GM12878 (cell line): ENCODE measurements at regions not wholly inside any gene's neighbourhood (a gene's known extent, or its start where the extent isn't known, plus 50 kb on each side); places are given as distances from the start of the nearest gene placed in this dataset.

ENCODE experiments used
- ATAC-seq: fragments of 200-7000 bp; cut with Tn5 transposase; 3 replicates; pipeline ENCODE4 v1.9.1; 2020; ENCODE audit warnings: mild to moderate bottlenecking, moderate library complexity
- BruUV-seq: library from RNA; stranded (reverse); fragments of 400-500 nt; replicated peaks from 2 replicates; lab custom pipeline; 2021; lab: Mats Ljungman, UMichigan
- CTCF ChIA-PET: fragments of 300-600 bp; sonication (Branson Sonifier 250); formaldehyde crosslinking; extraction: SDS; loops from one replicate; lab custom pipeline; 2021; ENCODE audit warnings: inconsistent platforms; lab: Yijun Ruan, JAX
- POLR2A ChIA-PET: fragments of 350-600 bp; formaldehyde crosslinking; extraction: SDS; loops from one replicate; lab custom pipeline; 2021; ENCODE audit warnings: inconsistent platforms; lab: Charles Lee
- RAD21 ChIA-PET: fragments of 300-600 bp; sonication (Branson Sonifier 250); formaldehyde crosslinking; loops from one replicate; lab custom pipeline; 2023; ENCODE audit warnings: antibody characterized with exemption; ENCODE audit not compliant: unreplicated experiment; lab: Charles Lee
- SMC1A ChIA-PET: fragments of 300-600 bp; sonication (Branson Sonifier 250); formaldehyde crosslinking; loops from one replicate; lab custom pipeline; 2023; ENCODE audit not compliant: unreplicated experiment, uncharacterized antibody; lab: Charles Lee
- DNase-seq: peaks from one replicate; pipeline ENCODE4 v3.0.0-alpha.2; 2011; ENCODE audit warnings: low read depth, low spot score
- FAIRE-seq: peaks from 3 replicates; lab custom pipeline; 2011; peaks lifted over from hg19 to GRCh38; lab: Jason Lieb, UNC
- H2AFZ ChIP-seq: 2 replicates; pipeline ENCODE4 v1.6.0; 2011; ENCODE audit warnings: low read depth, low read length, control low read depth; ENCODE audit not compliant: control insufficient read depth
- H3K27ac ChIP-seq: 2 replicates; pipeline ENCODE4 v1.5.1; 2011; ENCODE audit warnings: control low read depth; ENCODE audit not compliant: control insufficient read depth, insufficient read depth
- H3K27me3 ChIP-seq, 2 experiments: replicated peaks in 1 of 2; 2 replicates each; pipeline versions ENCODE4 v1.6.0 to v1.6.1; 2011; ENCODE audit warnings: low read length in 1 of 2; ENCODE audit not compliant: control insufficient read depth in 2 of 2, insufficient read depth in 2 of 2
- H3K36me3 ChIP-seq, 2 experiments: 2 replicates each; pipeline ENCODE4 v1.5.1; 2011; ENCODE audit warnings: low read length in 1 of 2; ENCODE audit not compliant: control insufficient read depth in 2 of 2, insufficient read depth in 2 of 2
- H3K4me1 ChIP-seq: 2 replicates; pipeline ENCODE4 v1.6.1; 2011; ENCODE audit warnings: mild to moderate bottlenecking, low read length, moderate library complexity, mixed read lengths; ENCODE audit not compliant: control insufficient read depth, insufficient read depth
- H3K4me2 ChIP-seq: 2 replicates; pipeline ENCODE4 v1.6.0; 2011; ENCODE audit warnings: control low read depth; ENCODE audit not compliant: control insufficient read depth, insufficient read depth
- H3K4me3 ChIP-seq: fragments of 200-600 bp; sonication (generic); 2 replicates; pipeline ENCODE4 v1.5.1; 2016
- H3K79me2 ChIP-seq: 2 replicates; pipeline ENCODE4 v1.6.0; 2011; ENCODE audit warnings: low read length; ENCODE audit not compliant: control insufficient read depth, insufficient read depth
- H3K9ac ChIP-seq: 2 replicates; pipeline ENCODE4 v1.8.0; 2011; ENCODE audit warnings: low read length, control low read depth, mixed read lengths; ENCODE audit not compliant: control insufficient read depth, insufficient read depth
- H3K9me3 ChIP-seq: replicated peaks from 3 replicates; pipeline ENCODE4 v1.5.1; 2011; ENCODE audit warnings: mild to moderate bottlenecking, low read length; ENCODE audit not compliant: control insufficient read depth, insufficient read depth
- H4K20me1 ChIP-seq: 2 replicates; pipeline ENCODE4 v1.6.0; 2011; ENCODE audit not compliant: control insufficient read depth, insufficient read depth
- BCLAF1 ChIP-seq: fragments of 450-650 bp; IDR thresholded peaks from 2 replicates; pipeline ENCODE4 v1.6.1; 2017; ENCODE audit warnings: antibody characterized with exemption, mild to moderate bottlenecking, moderate library complexity
- CBX3 ChIP-seq: fragments of 200-600 bp; sonication (generic); IDR thresholded peaks from 2 replicates; pipeline ENCODE4 v1.6.1; 2016; ENCODE audit warnings: low read depth, borderline replicate concordance
- CHD4 ChIP-seq: fragments of 200-600 bp; sonication (generic); IDR thresholded peaks from 2 replicates; pipeline ENCODE4 v1.6.1; 2016; ENCODE audit warnings: mild to moderate bottlenecking
- EGR1 ChIP-seq, 2 experiments: IDR thresholded peaks; 1 replicate in 1 of 2; 2 replicates in 1 of 2; pipeline ENCODE4 v1.6.1; 2011 to 2012; ENCODE audit warnings: low read depth in 2 of 2, low read length in 2 of 2, borderline replicate concordance in 1 of 2, mild to moderate bottlenecking in 1 of 2, moderate library complexity in 1 of 2
- JUNB ChIP-seq: IDR thresholded peaks from 2 replicates; pipeline ENCODE4 v1.6.1; 2016; ENCODE audit warnings: antibody characterized with exemption, mild to moderate bottlenecking
- MEF2A ChIP-seq: IDR thresholded peaks from 2 replicates; pipeline ENCODE4 v1.6.1; 2011; ENCODE audit warnings: low read depth, mild to moderate bottlenecking, low read length, moderate library complexity; ENCODE audit not compliant: insufficient read depth
- MEF2B ChIP-seq: fragments of 450-650 bp; IDR thresholded peaks from 2 replicates; pipeline ENCODE4 v1.6.1; 2018; ENCODE audit warnings: mild to moderate bottlenecking, moderate library complexity; ENCODE audit not compliant: partially characterized antibody, poor library complexity, severe bottlenecking
- NFYB ChIP-seq: IDR thresholded peaks from 2 replicates; pipeline ENCODE4 v1.6.1; 2011; ENCODE audit warnings: low read depth, mild to moderate bottlenecking, low read length, improper control_type of control experiment, moderate library complexity; ENCODE audit not compliant: insufficient read depth
- NRF1 ChIP-seq: conservative IDR thresholded peaks from 2 replicates; pipeline ENCODE4 v1.6.1; 2011; ENCODE audit warnings: mild to moderate bottlenecking, low read depth, low read length, improper control_type of control experiment
- SMAD1 ChIP-seq: fragments of 450-650 bp; IDR thresholded peaks from 2 replicates; pipeline ENCODE4 v1.6.1; 2018; ENCODE audit warnings: mild to moderate bottlenecking, low read depth; ENCODE audit not compliant: partially characterized antibody
- TARDBP ChIP-seq: IDR thresholded peaks from 2 replicates; pipeline ENCODE4 v1.6.1; 2016; ENCODE audit warnings: borderline replicate concordance
- ZNF217 ChIP-seq: fragments of 450-650 bp; IDR thresholded peaks from 2 replicates; pipeline ENCODE4 v1.6.1; 2017; ENCODE audit warnings: antibody characterized with exemption, mild to moderate bottlenecking
- WGBS: methylation state at CpG from one replicate; pipeline ENCODE4 v1.1.6; 2016; ENCODE audit warnings: low lambda C conversion rate; ENCODE audit not compliant: insufficient replicate concordance, insufficient coverage; ENCODE audit errors: missing lambda C conversion rate; 5-methylcytosine and 5-hydroxymethylcytosine counted together
- in situ Hi-C: fragments of 300-500 bp; cut with MboI; formaldehyde crosslinking; loops from 9 replicates; pipeline ENCODE4 v1.14.3; 2018; ENCODE audit warnings: mixed read lengths
- intact Hi-C: fragments of 100-400 bp; cut with micrococcal nuclease; formaldehyde crosslinking; loops from one replicate; pipeline ENCODE4 v1.14.2; 2022; ENCODE audit not compliant: unreplicated experiment
- TF ChIP-seq, protein P1 (sequence below): IDR thresholded peaks from 2 replicates; pipeline ENCODE4 v1.6.1; 2011; ENCODE audit warnings: mild to moderate bottlenecking, low read depth, low read length, moderate library complexity; ENCODE audit not compliant: insufficient replicate concordance

DNA sequence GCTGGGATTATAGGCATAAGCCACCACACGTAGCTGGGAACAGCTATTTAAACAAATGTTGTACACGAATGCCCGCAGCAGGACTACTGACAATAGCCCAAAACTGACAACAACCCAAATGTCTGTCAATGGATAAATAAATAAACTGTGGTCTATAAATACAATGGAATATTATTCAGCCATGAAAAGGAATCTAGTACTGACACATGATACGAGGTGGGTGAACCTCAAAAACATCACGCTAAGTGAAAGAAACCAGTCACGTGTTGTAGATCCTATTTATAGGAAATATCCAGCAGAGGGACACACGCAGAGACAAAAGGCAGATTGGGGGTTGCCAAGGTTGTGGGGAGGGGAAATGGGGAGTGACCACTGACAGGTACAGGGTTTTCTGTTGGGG, 390.0 kb upstream of the TNRC6C start (continued):
- TF ChIP-seq, protein P1, sequence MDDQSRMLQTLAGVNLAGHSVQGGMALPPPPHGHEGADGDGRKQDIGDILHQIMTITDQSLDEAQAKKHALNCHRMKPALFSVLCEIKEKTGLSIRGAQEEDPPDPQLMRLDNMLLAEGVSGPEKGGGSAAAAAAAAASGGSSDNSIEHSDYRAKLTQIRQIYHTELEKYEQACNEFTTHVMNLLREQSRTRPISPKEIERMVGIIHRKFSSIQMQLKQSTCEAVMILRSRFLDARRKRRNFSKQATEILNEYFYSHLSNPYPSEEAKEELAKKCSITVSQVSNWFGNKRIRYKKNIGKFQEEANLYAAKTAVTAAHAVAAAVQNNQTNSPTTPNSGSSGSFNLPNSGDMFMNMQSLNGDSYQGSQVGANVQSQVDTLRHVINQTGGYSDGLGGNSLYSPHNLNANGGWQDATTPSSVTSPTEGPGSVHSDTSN, result no peak
- TF ChIP-seq TARDBP (no peak), NFYB (no peak)

DNA sequence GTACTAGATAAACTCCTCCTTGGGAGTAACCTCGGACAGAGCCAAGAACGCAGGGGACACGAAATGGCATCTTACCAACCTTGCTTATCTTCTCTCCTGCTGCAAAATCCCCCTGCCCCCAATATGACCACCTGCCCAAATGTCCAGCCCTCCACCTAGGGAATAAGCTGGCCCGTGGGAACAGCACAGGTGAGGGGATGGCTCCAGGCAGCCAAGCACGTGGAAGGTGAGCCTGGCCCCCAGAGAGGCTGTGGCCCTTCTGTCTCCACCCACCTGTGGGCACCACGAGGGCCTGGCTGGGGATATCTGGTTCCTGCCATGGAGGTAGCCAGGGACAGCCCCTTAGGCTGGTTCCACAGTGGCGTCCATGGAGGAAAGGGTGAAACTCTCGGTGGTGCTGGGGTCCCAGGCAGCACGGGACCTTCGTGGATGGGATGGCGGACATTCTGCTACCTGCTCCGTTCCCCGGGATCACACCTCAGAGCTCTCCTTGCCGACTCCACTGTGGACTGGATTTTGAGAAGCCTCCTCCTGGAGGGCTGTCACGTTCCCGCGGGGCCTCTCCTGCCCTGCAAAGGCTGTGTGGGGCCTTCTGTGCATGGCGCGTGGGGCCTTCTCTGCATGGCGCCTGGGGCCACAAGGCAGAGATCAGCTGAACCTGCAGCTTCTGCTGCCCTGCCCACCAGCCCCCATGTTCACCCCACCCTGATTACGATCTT, 388.5 kb upstream of the TNRC6C start:
- Histone ChIP-seq H3K79me2 (no peaks in the 10 kb centered on the region), H3K27ac (no peak overlapping the region), H4K20me1 (no peaks in the 10 kb centered on the region), H3K27me3 (peaks cover 2 to 4% of the 10 kb centered on the region in 2 experiments; a peak in 3 of 4 replicates), H3K9ac (no peak overlapping the region)
- 36% methylated on average over 21 of the region's 21 CpGs for WGBS
- DNase-seq, result no peak
- in situ Hi-C loops, result no loop called here
- TF ChIP-seq JUNB, result no peak
- no peak for TF ChIP-seq CHD4
- no peak for TF ChIP-seq SMAD1
- no peak for TF ChIP-seq CBX3
- no peak for TF ChIP-seq MEF2A
- no peak for TF ChIP-seq ZNF217
- TF ChIP-seq EGR1 (IDR thresholded peaks at IDR 0.05; ENCODE audit: borderline replicate concordance in 1 of 2, low read depth in 2 of 2, low read length in 2 of 2), result no peak
- TF ChIP-seq MEF2B, result no peak
- no peak for TF ChIP-seq BCLAF1
- no peak for TF ChIP-seq NRF1
- TF ChIP-seq, all 136 proteins: peak for 0
- H3K9me3 ChIP-seq, result no peaks in the 10 kb centered on the region
- no peak overlapping the region for H2AFZ ChIP-seq
- no peak for ATAC-seq
- H3K4me2 ChIP-seq, result no peak overlapping the region
- no TSS peak for BruUV-seq
- RAD21 ChIA-PET, result no interaction called here
- no peak for FAIRE-seq
- intact Hi-C loops, result no loop called here
- no peak overlapping the region for H3K4me3 ChIP-seq
- H3K36me3 ChIP-seq, result no peaks in the 10 kb centered on the region
- H3K4me1 ChIP-seq, result no peaks in the 10 kb centered on the region
- POLR2A ChIA-PET, result no interaction called here
- SMC1A ChIA-PET, result no interaction called here
- CTCF ChIA-PET, result no interaction called here
